ENCODE measurements at regions not wholly inside any gene's neighbourhood (a gene's known extent, or its start where the extent isn't known, plus 50 kb on each side); places are given as distances from the start of the nearest gene placed in this dataset.

GRCh38 chr7:115106316-115106715 lies 184.4 kb downstream of the MDFIC start:
- no peak overlapping the region for H3K9ac ChIP-seq (ENCODE audit: low read depth in 1 of 2, low read length in 2 of 2)
- no peaks in the 10 kb centered on the region for H3K27me3 ChIP-seq (ENCODE audit: control insufficient read depth in 1 of 2, insufficient read depth in 2 of 2, low read length in 2 of 2)
- H3K9me3 ChIP-seq (ENCODE audit: control insufficient read depth in 1 of 2, low read length in 2 of 2), result no peaks in the 10 kb centered on the region
- H3K36me3 ChIP-seq (ENCODE audit: control insufficient read depth in 1 of 2, insufficient read depth in 2 of 2, low read length in 2 of 2), result no peaks in the 10 kb centered on the region
- H3K27ac ChIP-seq (ENCODE audit: low read depth, low read length), result no peak overlapping the region
- no peak overlapping the region for H3K4me3 ChIP-seq (ENCODE audit: low read depth in 1 of 2, low read length in 2 of 2)
- no peaks in the 10 kb centered on the region for H3K4me1 ChIP-seq (ENCODE audit: control insufficient read depth in 1 of 2, insufficient read depth in 2 of 2, low read length in 2 of 2)

GRCh38 chr7:115102738-115103137 lies 180.8 kb downstream of the MDFIC start:
- Histone ChIP-seq H3K27me3 (ENCODE audit: control insufficient read depth in 1 of 2, insufficient read depth in 2 of 2, low read length in 2 of 2) (no peaks in the 10 kb centered on the region), H3K4me1 (ENCODE audit: control insufficient read depth in 1 of 2, insufficient read depth in 2 of 2, low read length in 2 of 2) (no peaks in the 10 kb centered on the region), H3K9me3 (ENCODE audit: control insufficient read depth in 1 of 2, low read length in 2 of 2) (no peaks in the 10 kb centered on the region), H3K9ac (ENCODE audit: low read depth in 1 of 2, low read length in 2 of 2) (no peak overlapping the region), H3K36me3 (ENCODE audit: control insufficient read depth in 1 of 2, insufficient read depth in 2 of 2, low read length in 2 of 2) (no peaks in the 10 kb centered on the region), H3K27ac (ENCODE audit: low read depth, low read length) (no peak overlapping the region), H3K4me3 (ENCODE audit: low read depth in 1 of 2, low read length in 2 of 2) (no peak overlapping the region)

GRCh38 chr7:115101199-115101598 lies 179.3 kb downstream of the MDFIC start:
- H3K9me3 ChIP-seq (ENCODE audit: control insufficient read depth in 1 of 2, low read length in 2 of 2), result no peaks in the 10 kb centered on the region
- H3K27me3 ChIP-seq (ENCODE audit: control insufficient read depth in 1 of 2, insufficient read depth in 2 of 2, low read length in 2 of 2), result no peaks in the 10 kb centered on the region
- no peak overlapping the region for H3K9ac ChIP-seq (ENCODE audit: low read depth in 1 of 2, low read length in 2 of 2)
- H3K36me3 ChIP-seq (ENCODE audit: control insufficient read depth in 1 of 2, insufficient read depth in 2 of 2, low read length in 2 of 2), result no peaks in the 10 kb centered on the region
- H3K4me1 ChIP-seq (ENCODE audit: control insufficient read depth in 1 of 2, insufficient read depth in 2 of 2, low read length in 2 of 2), result no peaks in the 10 kb centered on the region
- no peak overlapping the region for H3K4me3 ChIP-seq (ENCODE audit: low read depth in 1 of 2, low read length in 2 of 2)
- H3K27ac ChIP-seq (ENCODE audit: low read depth, low read length), result no peak overlapping the region

DNA sequence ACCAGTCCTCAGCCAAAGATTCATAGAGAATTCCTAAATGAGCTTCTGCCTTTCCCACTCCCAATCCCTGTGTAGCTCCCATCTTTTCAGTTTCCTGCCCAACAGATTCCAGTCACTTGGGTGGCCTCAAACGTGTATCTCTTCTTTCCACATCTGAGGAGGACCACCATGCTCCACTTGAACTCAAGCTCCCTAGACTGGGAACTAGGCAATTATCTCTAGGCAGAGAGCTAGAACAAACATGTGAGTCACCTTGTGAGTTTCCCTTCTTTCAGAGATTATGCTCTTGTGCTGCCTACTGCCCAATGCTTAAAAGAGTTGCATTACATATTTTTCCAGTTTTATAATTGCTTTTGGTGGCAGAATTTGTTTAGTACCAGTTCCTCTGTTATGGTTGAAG lies 178.0 kb downstream of the MDFIC start:
- H3K27ac ChIP-seq (ENCODE audit: low read depth, low read length), result no peak overlapping the region
- no peaks in the 10 kb centered on the region for H3K9me3 ChIP-seq (ENCODE audit: control insufficient read depth in 1 of 2, low read length in 2 of 2)
- no peaks in the 10 kb centered on the region for H3K36me3 ChIP-seq (ENCODE audit: control insufficient read depth in 1 of 2, insufficient read depth in 2 of 2, low read length in 2 of 2)
- H3K4me3 ChIP-seq (ENCODE audit: low read depth in 1 of 2, low read length in 2 of 2), result no peak overlapping the region
- no peaks in the 10 kb centered on the region for H3K27me3 ChIP-seq (ENCODE audit: control insufficient read depth in 1 of 2, insufficient read depth in 2 of 2, low read length in 2 of 2)
- no peaks in the 10 kb centered on the region for H3K4me1 ChIP-seq (ENCODE audit: control insufficient read depth in 1 of 2, insufficient read depth in 2 of 2, low read length in 2 of 2)
- no peak overlapping the region for H3K9ac ChIP-seq (ENCODE audit: low read depth in 1 of 2, low read length in 2 of 2)

- Histone ChIP-seq H3K4me1 (ENCODE audit: control insufficient read depth in 1 of 2, insufficient read depth in 2 of 2, low read length in 2 of 2) (no peaks in the 10 kb centered on the region), H3K27me3 (ENCODE audit: control insufficient read depth in 1 of 2, insufficient read depth in 2 of 2, low read length in 2 of 2) (no peaks in the 10 kb centered on the region), H3K36me3 (ENCODE audit: control insufficient read depth in 1 of 2, insufficient read depth in 2 of 2, low read length in 2 of 2) (no peaks in the 10 kb centered on the region), H3K4me3 (ENCODE audit: low read depth in 1 of 2, low read length in 2 of 2) (no peak overlapping the region), H3K9me3 (ENCODE audit: control insufficient read depth in 1 of 2, low read length in 2 of 2) (no peaks in the 10 kb centered on the region), H3K27ac (ENCODE audit: low read depth, low read length) (no peak overlapping the region), H3K9ac (ENCODE audit: low read depth in 1 of 2, low read length in 2 of 2) (no peak overlapping the region)
Observed at GRCh38 chr7:115097175-115097671, 175.3 kb downstream of the MDFIC start.

GRCh38 chr7:115096262-115096661 lies 174.4 kb downstream of the MDFIC start:
- no peak overlapping the region for H3K27ac ChIP-seq (ENCODE audit: low read depth, low read length)

DNA sequence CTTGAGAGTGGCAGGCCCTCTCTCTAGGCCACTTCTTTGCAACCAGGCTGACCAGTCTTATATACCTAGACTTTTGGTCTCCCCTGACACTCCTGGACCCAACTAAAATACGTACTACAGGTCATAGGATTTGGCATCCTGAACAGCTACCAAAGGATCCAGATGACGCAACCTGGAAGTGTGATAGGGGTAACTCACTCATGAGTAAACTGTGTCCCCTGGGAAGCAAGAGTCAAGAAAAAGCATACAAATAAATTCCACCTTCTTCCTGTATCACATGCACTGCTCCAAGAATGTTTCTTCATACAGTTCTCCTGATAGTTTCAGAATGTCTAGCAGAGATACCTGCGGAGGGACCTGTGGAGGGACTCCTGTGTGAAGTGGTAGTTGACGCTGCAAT lies 172.3 kb downstream of the MDFIC start:
- Histone ChIP-seq H3K4me1 (ENCODE audit: control insufficient read depth in 1 of 2, insufficient read depth in 2 of 2, low read length in 2 of 2) (no peaks in the 10 kb centered on the region), H3K9me3 (ENCODE audit: control insufficient read depth in 1 of 2, low read length in 2 of 2) (no peaks in the 10 kb centered on the region), H3K27me3 (ENCODE audit: control insufficient read depth in 1 of 2, insufficient read depth in 2 of 2, low read length in 2 of 2) (no peaks in the 10 kb centered on the region), H3K4me3 (ENCODE audit: low read depth in 1 of 2, low read length in 2 of 2) (no peak overlapping the region), H3K27ac (ENCODE audit: low read depth, low read length) (no peak overlapping the region), H3K36me3 (ENCODE audit: control insufficient read depth in 1 of 2, insufficient read depth in 2 of 2, low read length in 2 of 2) (no peaks in the 10 kb centered on the region), H3K9ac (ENCODE audit: low read depth in 1 of 2, low read length in 2 of 2) (no peak overlapping the region)

More at GRCh38 chr7:115096262-115096661, 174.4 kb downstream of the MDFIC start:
- Histone ChIP-seq H3K9ac (ENCODE audit: low read depth in 1 of 2, low read length in 2 of 2) (no peak overlapping the region), H3K4me1 (ENCODE audit: control insufficient read depth in 1 of 2, insufficient read depth in 2 of 2, low read length in 2 of 2) (no peaks in the 10 kb centered on the region), H3K36me3 (ENCODE audit: control insufficient read depth in 1 of 2, insufficient read depth in 2 of 2, low read length in 2 of 2) (no peaks in the 10 kb centered on the region), H3K4me3 (ENCODE audit: low read depth in 1 of 2, low read length in 2 of 2) (no peak overlapping the region), H3K9me3 (ENCODE audit: control insufficient read depth in 1 of 2, low read length in 2 of 2) (no peaks in the 10 kb centered on the region), H3K27me3 (ENCODE audit: control insufficient read depth in 1 of 2, insufficient read depth in 2 of 2, low read length in 2 of 2) (no peaks in the 10 kb centered on the region)

DNA sequence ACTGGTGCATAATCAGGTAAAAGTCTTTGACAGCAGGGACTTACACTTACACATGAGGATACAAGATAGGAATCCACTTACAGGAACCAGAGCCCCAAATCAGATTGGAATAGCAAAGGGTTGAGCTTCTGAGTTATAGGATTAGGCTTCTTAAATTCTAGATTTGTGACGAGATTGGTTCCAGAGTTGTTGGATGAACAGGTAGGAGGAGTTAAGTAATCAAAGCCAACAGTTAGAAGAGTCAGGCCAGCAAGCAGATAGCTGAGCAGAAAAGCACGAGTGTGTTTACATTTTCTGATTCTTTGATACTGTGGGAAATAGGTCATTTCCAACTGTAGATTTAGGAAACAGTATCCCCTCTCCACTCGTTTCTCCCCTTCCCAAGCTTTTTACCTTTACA lies 167.0 kb downstream of the MDFIC start:
- Histone ChIP-seq H3K36me3 (ENCODE audit: control insufficient read depth in 1 of 2, insufficient read depth in 2 of 2, low read length in 2 of 2) (no peaks in the 10 kb centered on the region), H3K4me3 (ENCODE audit: low read depth in 1 of 2, low read length in 2 of 2) (no peak overlapping the region), H3K27ac (ENCODE audit: low read depth, low read length) (no peak overlapping the region), H3K9ac (ENCODE audit: low read depth in 1 of 2, low read length in 2 of 2) (no peak overlapping the region), H3K4me1 (ENCODE audit: control insufficient read depth in 1 of 2, insufficient read depth in 2 of 2, low read length in 2 of 2) (no peaks in the 10 kb centered on the region), H3K9me3 (ENCODE audit: control insufficient read depth in 1 of 2, low read length in 2 of 2) (no peaks in the 10 kb centered on the region), H3K27me3 (ENCODE audit: control insufficient read depth in 1 of 2, insufficient read depth in 2 of 2, low read length in 2 of 2) (no peaks in the 10 kb centered on the region)

DNA sequence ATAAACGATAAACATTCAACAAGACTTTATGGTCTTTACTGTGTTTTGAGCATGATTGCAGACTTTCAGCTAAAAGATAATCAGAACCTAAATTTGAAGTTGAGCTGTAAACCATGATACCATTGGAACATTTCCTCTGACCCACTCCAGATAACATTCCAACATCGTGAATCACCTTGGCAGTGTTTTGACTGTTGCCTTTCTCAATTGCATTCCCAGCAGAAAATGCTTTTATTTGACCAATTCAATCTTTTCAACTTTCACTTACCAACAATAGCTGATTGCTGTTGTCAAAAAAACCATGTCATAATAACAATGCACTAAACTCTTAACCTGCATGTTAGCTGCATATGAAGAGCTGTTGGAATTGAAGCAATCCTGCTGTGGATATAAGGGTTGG lies 165.5 kb downstream of the MDFIC start:
- Histone ChIP-seq H3K27me3 (ENCODE audit: control insufficient read depth in 1 of 2, insufficient read depth in 2 of 2, low read length in 2 of 2) (no peaks in the 10 kb centered on the region), H3K9ac (ENCODE audit: low read depth in 1 of 2, low read length in 2 of 2) (no peak overlapping the region), H3K9me3 (ENCODE audit: control insufficient read depth in 1 of 2, low read length in 2 of 2) (no peaks in the 10 kb centered on the region), H3K36me3 (ENCODE audit: control insufficient read depth in 1 of 2, insufficient read depth in 2 of 2, low read length in 2 of 2) (no peaks in the 10 kb centered on the region), H3K4me3 (ENCODE audit: low read depth in 1 of 2, low read length in 2 of 2) (no peak overlapping the region), H3K4me1 (ENCODE audit: control insufficient read depth in 1 of 2, insufficient read depth in 2 of 2, low read length in 2 of 2) (no peaks in the 10 kb centered on the region), H3K27ac (ENCODE audit: low read depth, low read length) (no peak overlapping the region)

DNA sequence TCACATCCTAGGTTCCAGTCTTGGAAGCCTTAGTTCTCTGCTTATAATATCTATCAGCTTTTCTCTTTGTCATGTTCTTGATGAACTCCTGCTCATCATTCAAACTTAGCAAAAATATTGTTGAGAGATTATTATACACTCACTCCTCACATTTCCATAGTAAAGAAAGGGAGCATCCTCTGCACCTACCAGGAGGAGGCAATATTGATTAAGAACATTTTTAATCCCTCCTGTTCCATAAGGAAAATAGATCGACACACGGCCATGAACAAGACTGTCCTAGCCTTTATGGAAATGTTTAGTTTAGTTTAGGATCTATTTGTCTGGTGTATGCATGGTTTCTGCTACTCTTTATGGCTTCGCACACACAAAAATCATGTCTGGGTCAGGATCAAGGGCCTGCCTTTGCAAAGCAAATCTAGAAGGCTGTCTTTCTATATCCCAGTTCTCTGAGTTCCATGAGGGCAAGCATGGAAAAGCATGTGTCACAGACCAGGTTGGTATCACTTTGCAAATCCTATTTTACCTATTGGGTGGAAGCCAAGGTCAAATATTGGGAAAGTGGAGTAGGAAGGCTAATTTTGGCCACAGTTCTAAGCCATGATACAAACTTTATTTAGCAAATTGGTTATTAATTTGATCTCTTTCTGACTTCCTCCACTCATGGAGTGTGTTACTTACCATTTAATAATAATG lies 164.4 kb downstream of the MDFIC start:
- Histone ChIP-seq H3K4me1 (ENCODE audit: control insufficient read depth in 1 of 2, insufficient read depth in 2 of 2, low read length in 2 of 2) (no peaks in the 10 kb centered on the region), H3K9ac (ENCODE audit: low read depth in 1 of 2, low read length in 2 of 2) (no peak overlapping the region), H3K27ac (ENCODE audit: low read depth, low read length) (no peak overlapping the region), H3K27me3 (ENCODE audit: control insufficient read depth in 1 of 2, insufficient read depth in 2 of 2, low read length in 2 of 2) (no peaks in the 10 kb centered on the region), H3K36me3 (ENCODE audit: control insufficient read depth in 1 of 2, insufficient read depth in 2 of 2, low read length in 2 of 2) (no peaks in the 10 kb centered on the region), H3K4me3 (ENCODE audit: low read depth in 1 of 2, low read length in 2 of 2) (no peak overlapping the region), H3K9me3 (ENCODE audit: control insufficient read depth in 1 of 2, low read length in 2 of 2) (no peaks in the 10 kb centered on the region)
